HG03159 (cell line): ENCODE measurements at regions not wholly inside any gene's neighbourhood (a gene's known extent, or its start where the extent isn't known, plus 50 kb on each side); places are given as distances from the start of the nearest gene placed in this dataset.
"Not testable (repeated sequence)": the region's sequence is repeated elsewhere in the genome, so short reads cannot be mapped to it uniquely, and the experiment has no call there.

Source experiments
- ATAC-seq: cut with Tn5 transposase; IDR thresholded peaks from one replicate; pipeline ENCODE4 v1.9.1; 2021; ENCODE audit warnings: mild to moderate bottlenecking, moderate library complexity; ENCODE audit not compliant: unreplicated experiment

- no peak for ATAC-seq
Measured at GRCh38 chr5:62142351-62142750, 163.7 kb upstream of the KIF2A start.

DNA sequence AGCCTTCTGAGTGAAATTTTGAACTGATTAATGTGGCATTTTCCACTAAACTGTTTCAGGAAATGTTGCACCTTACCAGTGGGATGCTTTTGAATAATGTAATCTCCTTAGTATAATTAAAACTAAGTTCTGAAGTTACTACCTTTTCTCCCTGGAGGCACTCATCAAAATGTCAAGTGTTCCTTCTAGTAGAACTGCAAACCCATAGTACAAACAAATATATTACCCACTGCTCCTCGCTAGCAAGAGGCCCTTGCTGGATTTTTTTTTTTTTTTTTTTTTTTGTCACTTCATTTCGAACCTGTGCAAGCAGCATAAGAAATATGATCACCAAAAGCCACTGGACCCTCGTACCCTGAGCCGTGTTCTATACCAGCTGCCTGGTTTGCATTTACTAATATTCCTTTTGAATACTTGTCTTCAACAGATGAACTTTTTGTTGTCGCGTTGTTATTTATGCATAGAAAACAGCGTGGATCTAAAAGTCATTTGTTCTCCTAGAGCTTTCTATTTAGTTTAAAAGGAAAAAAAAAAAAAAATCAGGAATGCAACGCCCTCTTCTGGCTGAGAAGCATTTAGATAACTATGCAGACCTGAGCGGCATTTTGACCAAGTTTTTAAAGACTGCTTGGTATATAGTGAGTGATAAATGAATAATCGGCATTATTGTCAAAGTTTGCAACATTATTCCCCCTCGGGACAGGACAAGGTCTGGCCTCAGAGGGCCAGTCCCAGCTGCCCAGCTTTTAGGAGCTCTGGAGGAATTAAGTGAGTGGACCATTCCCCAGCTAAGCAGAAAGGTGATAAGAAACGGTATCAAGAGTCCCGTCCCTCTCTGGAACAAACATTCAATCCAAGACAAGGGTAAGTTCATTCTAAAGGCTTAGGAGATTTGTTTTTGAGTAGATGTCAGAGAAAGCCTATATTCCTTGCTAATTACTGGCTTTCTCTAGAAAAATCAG is 162.5 kb upstream of the KIF2A start:
- no peak for ATAC-seq

- ATAC-seq = no peak
Measured at GRCh38 chr5:62144401-62145022, 161.5 kb upstream of the KIF2A start.

- ATAC-seq = no peak
Measured at GRCh38 chr5:62149879-62150278, 156.1 kb upstream of the KIF2A start.

GRCh38 chr5:62152394-62153087 is 153.5 kb upstream of the KIF2A start:
- no peak for ATAC-seq

DNA sequence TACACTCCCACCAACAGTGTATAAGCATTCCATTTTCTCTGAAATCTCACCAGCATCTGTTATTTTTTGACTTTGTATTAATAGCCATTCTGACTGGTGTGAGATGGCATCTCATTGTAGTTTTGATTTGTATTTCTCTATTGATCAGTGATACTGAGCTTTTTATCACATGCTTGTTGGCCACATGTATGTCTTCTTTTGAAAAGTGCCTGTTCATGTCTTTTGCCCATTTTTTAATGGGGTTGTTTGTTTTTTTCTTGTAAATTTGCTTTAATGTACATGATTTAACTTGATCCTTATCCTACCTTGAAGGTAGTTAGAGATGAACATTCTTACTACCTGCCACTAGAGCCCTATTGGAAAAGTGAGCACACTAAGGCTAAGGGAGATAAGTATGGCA is 151.2 kb upstream of the KIF2A start:
- ATAC-seq = no peak

- ATAC-seq = no peak
Measured at GRCh38 chr5:62155988-62156387, 150.0 kb upstream of the KIF2A start.

- no peak for ATAC-seq
Measured at GRCh38 chr5:62167561-62168057, 138.4 kb upstream of the KIF2A start.

DNA sequence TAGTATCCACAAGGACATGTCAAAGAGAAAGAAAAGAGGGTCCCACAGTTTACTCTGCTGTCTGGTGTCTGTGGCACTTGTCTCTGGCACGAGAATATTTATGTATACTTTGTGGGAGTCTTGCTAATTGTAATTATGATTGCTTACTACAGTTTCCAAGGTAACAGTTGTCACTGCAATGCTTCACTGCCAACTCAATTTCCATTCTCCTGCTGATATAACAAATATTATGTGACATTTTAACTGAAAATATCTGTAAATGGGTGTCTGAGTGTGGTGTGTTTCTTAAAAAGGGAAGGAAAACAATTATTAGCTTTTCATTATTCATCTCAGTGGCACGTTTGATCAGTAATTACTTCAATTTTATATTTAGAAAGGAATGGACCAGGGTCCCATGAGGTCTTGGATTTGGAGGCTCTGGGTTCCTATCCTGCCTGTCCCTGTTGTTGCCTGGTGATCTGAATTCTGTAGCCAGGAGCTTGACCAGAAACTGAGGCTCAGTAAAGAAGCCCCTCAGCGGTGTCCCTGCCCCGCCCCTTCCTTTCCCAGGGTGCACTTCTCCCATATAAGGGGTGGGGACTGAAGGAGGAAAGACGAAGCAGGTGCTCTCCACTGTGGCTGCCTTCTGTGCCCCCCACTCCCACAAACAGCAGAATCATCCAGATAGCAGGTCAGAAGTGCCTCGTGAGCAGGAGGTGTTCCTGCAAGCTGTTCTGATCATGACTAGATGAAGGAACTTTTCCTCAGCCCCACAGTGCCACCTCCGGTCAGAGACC is 137.3 kb upstream of the KIF2A start:
- ATAC-seq = no peak

DNA sequence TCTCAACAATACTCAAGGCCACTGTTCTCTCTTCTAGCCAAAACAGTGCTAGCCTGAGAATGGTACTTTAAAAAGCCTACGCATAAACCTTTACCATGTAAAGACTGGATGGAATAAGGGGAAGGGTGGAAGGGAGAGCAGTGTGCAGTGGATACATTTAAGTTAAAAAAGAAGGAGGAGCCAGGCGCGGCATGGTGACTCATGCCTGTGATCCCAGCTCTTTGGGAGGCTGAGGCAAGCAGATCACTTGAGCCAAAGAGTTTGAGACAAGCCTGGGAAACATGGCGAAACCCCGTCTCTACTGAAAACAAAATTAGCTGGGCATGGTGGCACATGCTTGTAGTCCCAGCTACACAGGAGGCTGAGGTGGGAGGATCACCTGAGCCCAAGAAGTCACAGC is 127.7 kb upstream of the KIF2A start:
- no peak for ATAC-seq

DNA sequence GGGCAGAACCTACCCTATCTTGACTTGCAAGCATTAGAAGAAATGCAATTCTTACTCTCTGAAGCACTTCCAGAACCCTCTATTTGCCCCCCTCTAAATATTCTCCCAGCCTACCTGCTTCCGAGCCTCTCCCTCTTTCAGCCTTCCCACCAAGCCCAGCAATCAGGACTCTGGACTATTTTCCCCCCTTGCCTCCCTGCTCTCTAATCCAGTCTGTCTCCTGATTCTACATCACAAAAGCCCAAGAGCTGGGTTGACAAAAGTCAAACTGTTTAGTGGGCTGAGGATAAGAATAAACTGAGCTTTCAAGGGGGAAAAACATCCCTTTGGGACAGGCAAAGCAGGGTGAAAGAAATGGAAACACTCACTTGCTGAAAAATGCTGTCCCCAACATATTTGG is 123.2 kb upstream of the KIF2A start:
- no peak for ATAC-seq

- ATAC-seq = no peak
Measured at GRCh38 chr5:62183727-62184126, 122.3 kb upstream of the KIF2A start.

DNA sequence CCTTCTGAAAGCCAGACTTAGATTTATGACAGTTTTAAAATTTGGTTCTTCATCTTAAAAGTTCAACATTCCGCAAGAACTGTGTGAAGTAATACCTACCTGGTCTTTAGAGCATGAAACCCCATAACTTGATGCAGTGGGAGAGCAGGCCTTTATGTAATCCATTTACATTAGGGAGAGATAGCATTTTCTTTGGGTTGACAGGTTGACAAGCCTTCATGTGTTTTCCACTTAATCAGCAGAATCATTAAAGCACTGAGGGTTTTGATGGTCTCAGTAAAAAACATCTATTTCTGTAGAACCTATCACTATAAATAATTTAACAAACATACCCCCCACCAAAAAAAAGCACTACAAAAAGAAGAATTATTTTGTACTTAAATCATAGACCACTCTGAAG is 121.6 kb upstream of the KIF2A start:
- ATAC-seq = no peak

- no peak for ATAC-seq
Measured at GRCh38 chr5:62190173-62190572, 115.8 kb upstream of the KIF2A start.

DNA sequence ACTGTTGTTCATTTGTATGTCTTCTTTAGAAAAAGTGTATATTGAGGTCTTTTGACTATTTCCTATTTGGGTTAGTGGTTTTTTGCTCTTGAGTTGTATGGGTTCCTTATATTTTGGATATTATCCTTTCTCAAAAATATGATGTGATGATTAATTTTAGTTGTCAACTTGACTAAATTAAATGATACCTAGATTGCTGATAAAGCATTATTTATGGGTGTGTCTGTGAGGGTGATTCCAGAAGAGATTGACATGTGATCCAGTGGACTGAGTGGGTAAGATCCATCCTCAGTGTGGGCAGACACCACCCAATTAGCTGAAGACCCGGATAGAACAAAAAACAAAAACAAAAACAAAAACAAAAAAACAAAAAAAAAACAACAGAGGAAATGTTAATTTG is 115.1 kb upstream of the KIF2A start:
- ATAC-seq = no peak

GRCh38 chr5:62192958-62193357 is 113.0 kb upstream of the KIF2A start:
- no peak for ATAC-seq

DNA sequence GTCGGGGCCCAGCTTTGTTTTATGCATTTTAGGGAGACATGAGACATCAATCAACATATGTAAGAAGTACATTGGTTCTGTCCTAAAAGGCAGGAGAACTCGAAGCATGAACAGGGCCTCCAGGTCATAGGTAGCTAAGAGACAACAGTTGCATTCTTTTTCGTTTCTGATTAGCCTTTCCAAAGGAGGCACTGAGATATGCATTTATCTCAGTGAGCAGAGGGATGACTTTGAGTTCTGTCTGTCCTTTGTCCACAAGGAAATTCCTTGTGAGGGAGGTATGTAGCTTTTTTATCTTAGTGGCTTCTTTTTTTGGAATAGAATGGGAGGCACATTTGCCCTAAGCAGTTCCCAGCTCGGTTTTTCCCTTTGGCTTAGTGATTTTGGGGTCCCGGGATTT is 109.5 kb upstream of the KIF2A start:
- ATAC-seq = not testable (repeated sequence)

DNA sequence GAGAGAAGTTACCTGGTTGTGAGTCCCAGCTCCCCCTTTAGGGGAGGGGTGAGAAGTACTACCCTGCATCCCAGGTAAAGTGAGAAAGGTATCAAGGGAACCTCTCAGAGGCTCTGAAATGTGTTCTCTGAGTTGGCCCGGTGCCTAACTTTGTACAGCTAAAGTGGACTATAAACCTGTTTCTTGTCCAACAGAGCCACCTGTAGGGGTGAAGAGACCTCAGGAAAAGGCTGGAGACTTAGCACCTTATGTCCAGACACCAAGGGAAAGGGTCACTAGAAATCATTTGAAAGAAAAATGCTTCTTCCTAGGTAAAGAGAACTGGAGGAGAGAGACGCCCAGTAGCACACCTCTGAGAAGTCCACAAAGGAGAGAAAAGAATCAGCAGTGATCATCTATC is 108.3 kb upstream of the KIF2A start:
- ATAC-seq = no peak

DNA sequence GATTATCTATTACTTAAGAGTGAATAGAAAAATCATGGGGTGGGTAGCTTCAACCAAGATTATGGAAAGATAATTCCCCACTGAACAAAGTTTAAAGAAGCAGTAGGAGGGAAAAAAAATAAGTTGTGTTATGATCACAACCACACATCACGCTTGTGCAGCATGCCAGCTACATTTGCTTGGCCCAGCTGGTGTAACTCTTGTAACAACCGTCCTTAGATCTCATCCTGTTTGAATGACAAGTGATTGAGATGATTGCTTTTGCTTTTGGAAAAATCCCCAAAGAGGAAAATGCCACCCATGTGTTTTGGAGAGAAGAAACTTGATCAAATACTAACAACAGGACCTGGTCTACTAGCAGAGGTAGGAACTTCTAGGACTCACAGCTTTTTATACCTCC is 107.6 kb upstream of the KIF2A start:
- no peak for ATAC-seq

DNA sequence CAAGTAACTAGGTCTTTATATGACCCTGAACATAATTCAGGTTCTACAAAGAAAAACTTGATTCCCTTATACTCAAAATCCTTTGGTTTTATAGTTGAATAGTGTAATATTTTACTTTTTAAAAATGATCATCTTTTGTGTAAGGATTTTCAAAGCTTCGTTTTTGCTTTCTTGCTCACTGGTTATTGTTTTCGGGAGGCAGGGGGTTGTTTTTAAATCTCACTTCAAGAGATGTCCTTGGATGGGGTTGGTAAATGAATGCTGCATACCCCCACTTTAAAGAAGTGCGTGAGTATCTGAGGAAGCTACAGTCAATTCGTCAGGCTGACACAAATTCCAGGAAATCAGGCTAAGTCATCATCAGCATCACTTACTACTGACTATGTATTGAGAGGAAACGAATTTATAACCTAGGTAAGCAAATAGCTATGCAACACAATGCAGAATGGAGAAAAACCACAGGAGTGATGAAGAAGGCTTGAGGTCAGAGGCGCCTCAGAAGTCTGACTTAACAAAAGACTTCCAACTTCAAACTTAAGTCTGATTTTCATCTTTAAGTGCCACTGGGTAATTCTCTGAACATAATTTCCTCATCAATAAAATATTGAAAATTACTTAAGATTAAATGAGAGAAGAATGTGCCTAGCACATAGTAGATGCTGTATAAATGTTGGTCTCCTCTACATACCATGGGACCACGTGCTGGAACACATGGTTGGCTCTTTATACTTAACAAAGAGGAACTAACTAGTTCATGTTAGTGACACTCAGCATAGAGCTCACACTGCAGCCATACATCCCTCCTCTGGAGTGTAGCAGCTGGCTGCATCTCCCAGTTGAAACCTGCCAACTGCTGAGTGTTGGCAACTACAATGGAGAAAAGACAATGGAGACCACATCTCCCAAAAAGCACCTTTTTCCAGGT is 106.0 kb upstream of the KIF2A start:
- no peak for ATAC-seq
